SIG-M5 treated with dmso at 0.1 percent for 504 hours (cell line): ENCODE measurements at regions not wholly inside any gene's neighbourhood (a gene's known extent, or its start where the extent isn't known, plus 50 kb on each side); places are given as distances from the start of the nearest gene placed in this dataset.
"Not testable (repeated sequence)": the region's sequence is repeated elsewhere in the genome, so short reads cannot be mapped to it uniquely, and the experiment has no call there.

Source experiments
- DNase-seq: peaks from one replicate; lab custom pipeline; 2025; ENCODE audit not compliant: unreplicated experiment; lab: John Stamatoyannopoulos, UW

DNA sequence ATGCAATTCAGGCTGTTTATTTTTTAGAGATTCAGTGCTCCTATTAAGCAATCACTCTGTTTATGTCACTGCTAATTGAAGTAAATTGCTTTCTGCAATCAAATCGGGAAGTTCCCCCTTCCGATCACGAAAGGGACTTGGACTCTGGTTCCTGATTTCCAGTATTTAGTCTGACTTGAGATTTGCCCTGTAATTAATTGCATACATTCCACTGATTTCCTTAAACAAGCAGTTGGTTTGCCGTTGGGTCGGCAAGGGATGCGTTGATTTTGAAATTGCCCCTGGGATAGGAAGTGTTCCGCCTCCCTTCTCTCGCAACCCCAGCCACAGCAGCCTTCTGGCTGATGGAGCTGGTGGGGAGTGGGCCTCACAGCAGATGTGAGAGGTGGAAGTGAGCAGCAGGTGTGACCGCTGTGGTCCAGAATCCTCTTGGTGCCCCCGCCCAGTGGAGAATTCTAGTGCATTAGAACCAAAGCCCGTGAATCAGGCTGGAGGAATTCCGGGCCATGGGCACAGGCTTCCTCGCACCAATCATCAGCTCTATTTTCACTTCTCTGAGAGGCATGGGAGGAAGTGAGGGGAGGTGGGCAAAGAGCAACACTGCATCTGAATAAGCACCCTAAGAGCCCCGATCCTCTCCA lies 102.5 kb downstream of the SPRY4 start:
- DNase-seq, result peak; percentile 70

GRCh38 chr5:142221091-142221860 lies 103.5 kb downstream of the SPRY4 start:
- no peak for DNase-seq

DNA sequence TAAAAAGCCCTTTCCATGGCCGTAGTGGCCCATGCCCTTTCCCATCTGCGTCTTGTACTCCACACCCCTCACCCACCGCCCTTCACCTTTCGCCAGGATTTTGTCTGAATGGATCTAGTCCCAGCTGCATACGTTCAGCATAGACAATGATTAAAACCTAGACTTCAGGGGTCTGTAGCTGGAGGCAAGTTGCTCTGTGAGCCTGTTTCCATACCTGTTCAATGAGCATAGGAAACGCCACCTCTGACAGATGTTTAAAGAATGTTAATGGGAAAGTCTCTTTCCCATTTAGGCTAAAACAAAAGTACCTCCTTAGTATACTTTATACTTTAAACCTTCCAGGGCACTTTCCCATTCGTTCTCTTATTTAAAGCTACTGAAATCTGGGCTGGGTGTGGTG lies 105.7 kb downstream of the SPRY4 start:
- no peak for DNase-seq

DNA sequence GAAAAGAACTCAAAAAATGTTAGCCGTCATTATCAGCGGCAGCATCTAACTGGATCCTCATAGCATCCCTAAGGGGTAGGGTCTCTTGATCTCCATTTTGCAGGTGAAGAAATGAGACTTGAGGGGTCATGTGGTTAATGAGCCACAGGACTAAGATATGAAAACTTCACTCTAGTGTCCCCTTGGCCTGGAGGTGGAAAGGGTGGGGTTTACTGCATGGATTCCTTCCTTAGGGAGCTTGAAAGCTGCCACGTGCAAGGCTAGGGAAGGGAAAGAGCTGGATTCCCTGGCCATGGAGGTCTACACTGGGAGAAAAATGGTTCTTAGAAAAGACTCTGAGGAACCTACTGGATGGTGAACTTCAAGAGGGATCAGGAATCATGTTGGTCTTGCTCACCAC lies 107.9 kb downstream of the SPRY4 start:
- DNase-seq, result no peak

DNA sequence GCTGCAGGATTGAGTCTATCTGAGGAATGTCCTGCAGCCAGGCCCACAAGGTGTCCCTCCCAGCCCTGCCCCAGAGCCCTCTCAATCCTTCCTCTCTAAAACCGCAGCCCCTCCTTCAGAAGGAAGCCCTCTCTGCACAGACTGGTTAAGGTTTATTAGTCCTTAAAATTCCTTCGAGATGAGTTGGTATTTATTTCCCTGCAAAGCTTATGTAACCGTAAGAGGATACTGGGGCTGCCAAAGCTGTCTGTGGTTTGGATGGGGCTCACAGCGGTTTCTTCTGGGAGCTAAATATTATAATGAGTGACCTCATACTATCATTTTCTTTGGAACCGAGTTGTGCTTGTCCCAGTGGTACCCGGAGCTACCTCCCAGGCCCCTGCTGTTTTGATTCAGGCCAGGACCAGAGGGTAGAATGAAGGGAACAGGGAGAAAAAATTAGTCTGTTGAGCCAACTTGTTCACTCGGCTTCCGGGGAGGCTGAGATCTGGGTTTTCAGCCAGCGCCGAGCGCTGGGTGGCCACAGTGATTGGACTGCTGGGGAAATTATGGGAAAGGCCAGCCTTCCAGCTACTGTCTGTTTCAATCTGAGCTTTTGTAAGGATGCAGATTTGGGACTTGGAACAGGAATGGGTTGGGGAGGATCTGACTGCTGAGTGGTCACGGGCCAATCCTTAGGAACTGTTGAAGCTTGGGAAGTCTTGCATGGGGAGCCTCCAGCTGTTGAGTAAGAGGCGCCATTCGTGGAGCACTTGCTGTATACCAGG lies 107.5 kb downstream of the NDFIP1 start:
- DNase-seq, result peak; percentile 15

GRCh38 chr5:142213077-142213476 lies 104.5 kb downstream of the NDFIP1 start:
- DNase-seq, result no peak

GRCh38 chr5:142211918-142212317 lies 103.3 kb downstream of the NDFIP1 start:
- no peak for DNase-seq

DNA sequence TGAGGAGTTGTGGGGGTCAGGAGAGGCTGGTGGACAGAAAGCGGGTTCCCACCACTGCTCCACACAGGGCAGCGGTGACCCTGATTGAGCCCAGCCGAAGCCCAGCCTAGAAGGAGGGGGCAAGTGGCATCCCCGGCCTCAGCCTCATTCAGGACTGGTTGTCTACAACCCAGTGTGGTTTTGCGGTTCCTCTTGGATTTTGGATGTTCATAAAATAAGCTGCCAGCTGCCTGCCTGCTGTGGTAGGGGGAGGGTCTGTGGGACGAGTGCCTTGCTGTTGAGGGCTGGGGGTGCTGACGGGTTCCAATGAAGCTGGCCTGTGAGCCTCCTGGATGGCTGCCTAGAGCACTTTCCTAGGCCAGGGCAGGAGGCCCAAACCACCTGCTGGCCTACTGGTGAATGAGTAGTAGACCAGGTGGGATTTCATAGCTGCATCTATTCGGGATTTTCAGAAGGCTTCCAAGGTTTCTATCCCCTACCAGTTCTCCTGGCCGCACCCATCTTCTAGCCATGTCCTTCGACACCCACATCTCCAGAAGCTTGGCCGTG lies 102.4 kb downstream of the NDFIP1 start:
- no peak for DNase-seq

DNA sequence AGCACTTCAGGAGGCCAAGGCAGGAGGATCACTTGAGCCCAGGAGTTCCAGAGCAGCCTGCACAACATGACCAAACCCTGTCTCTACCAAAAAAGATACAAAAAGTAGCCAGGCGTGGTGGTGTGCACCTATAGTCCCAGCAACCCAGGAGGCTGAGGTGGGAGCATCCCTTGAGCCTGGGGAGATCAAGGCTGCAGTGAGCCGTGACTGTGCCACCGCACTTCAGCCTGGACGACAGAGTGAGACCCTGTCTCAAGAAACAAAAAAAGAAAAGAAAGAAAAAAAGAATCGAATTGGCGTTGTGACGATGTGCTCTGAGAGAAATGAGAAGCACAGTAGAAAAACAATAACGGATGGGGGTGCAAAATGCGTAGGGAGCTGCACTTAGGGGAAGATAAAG lies 101.4 kb downstream of the NDFIP1 start:
- no peak for DNase-seq

DNA sequence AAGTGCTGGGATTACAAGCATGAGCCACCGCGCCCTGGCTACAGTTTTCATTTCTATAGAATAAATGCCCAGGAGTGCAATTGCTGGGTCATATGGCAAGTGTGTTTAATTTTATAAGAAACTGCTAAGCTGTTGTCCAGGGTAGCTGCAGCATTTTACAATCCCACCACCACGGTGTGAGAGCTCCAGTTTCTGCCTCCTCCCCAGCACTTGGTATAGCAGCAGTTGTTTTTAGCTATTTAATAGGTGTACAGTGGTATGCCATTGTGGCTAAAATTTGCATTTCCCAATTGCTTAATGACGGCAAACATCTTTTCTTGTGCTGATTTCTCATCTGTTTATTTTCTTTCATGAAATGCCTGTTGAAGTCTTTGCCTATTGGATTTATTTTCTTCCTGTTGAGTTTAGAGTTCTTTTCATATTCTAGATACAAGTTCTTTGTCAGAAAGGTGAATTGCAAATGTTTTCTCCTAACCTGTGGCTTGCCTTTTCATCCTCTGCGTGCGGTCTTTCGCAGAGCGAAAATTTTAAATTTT lies 100.3 kb downstream of the NDFIP1 start:
- no peak for DNase-seq

GRCh38 chr5:142208244-142208643 lies 99.7 kb downstream of the NDFIP1 start:
- not testable (repeated sequence) for DNase-seq

- no peak for DNase-seq
Measured at GRCh38 chr5:142206801-142207200, 98.2 kb downstream of the NDFIP1 start.

GRCh38 chr5:142204219-142204618 lies 95.6 kb downstream of the NDFIP1 start:
- no peak for DNase-seq
